Hepatocyte (in vitro differentiated cells): ENCODE measurements at regions not wholly inside any gene's neighbourhood (a gene's known extent, or its start where the extent isn't known, plus 50 kb on each side); places are given as distances from the start of the nearest gene placed in this dataset.

ENCODE experiments used
- DNase-seq: peaks from one replicate; pipeline ENCODE4 v3.0.0-alpha.2; 2016; ENCODE audit warnings: low spot score
- H2AFZ ChIP-seq: fragments of 200-600 bp; sonication (generic); 2 replicates; pipeline ENCODE4 v1.6.0; 2016; ENCODE audit warnings: antibody characterized with exemption, mild to moderate bottlenecking
- H3K27ac ChIP-seq: fragments of 200-600 bp; sonication (generic); 2 replicates; pipeline ENCODE4 v1.5.1; 2016; ENCODE audit warnings: mild to moderate bottlenecking
- H3K27me3 ChIP-seq: fragments of 200-600 bp; sonication (generic); 2 replicates; pipeline ENCODE4 v1.6.1; 2016
- H3K36me3 ChIP-seq: fragments of 200-600 bp; sonication (generic); replicated peaks from 2 replicates; pipeline ENCODE4 v1.5.1; 2016; ENCODE audit warnings: low read depth; ENCODE audit not compliant: insufficient read depth
- H3K4me1 ChIP-seq: fragments of 200-600 bp; sonication (generic); 2 replicates; pipeline ENCODE4 v1.5.1; 2016; ENCODE audit warnings: mild to moderate bottlenecking, moderate library complexity; ENCODE audit not compliant: insufficient read depth
- H3K4me2 ChIP-seq: fragments of 200-600 bp; sonication (generic); 2 replicates; pipeline ENCODE4 v1.6.0; 2016
- H3K4me3 ChIP-seq: fragments of 200-600 bp; sonication (generic); 2 replicates; pipeline ENCODE4 v1.5.1; 2016; ENCODE audit warnings: mild to moderate bottlenecking
- H3K79me2 ChIP-seq: fragments of 200-600 bp; sonication (generic); 2 replicates; pipeline ENCODE4 v1.6.0; 2017; ENCODE audit warnings: mild to moderate bottlenecking
- H3K9me2 ChIP-seq: fragments of 200-600 bp; sonication (generic); replicated peaks from 2 replicates; pipeline ENCODE4 v1.6.0; 2017; ENCODE audit warnings: mild to moderate bottlenecking; ENCODE audit not compliant: insufficient read depth
- H3K9me3 ChIP-seq: fragments of 200-600 bp; sonication (generic); 2 replicates; pipeline ENCODE4 v1.5.1; 2016; ENCODE audit warnings: low read depth, mild to moderate bottlenecking
- H4K20me1 ChIP-seq: fragments of 200-600 bp; sonication (generic); 2 replicates; pipeline ENCODE4 v1.6.0; 2016; ENCODE audit warnings: mild to moderate bottlenecking; ENCODE audit not compliant: insufficient read depth, poor library complexity, severe bottlenecking
- CTCF ChIP-seq: fragments of 200-600 bp; sonication (generic); IDR thresholded peaks from 2 replicates; pipeline ENCODE4 v1.5.1; 2016; ENCODE audit warnings: antibody characterized with exemption, mild to moderate bottlenecking; ENCODE audit not compliant: poor library complexity
- EZH2 ChIP-seq: fragments of 200-600 bp; sonication (generic); IDR thresholded peaks from 2 replicates; pipeline ENCODE4 v1.6.1; 2016; ENCODE audit warnings: antibody characterized with exemption, mild to moderate bottlenecking, borderline replicate concordance
- EZH2phosphoT487 ChIP-seq: fragments of 200-600 bp; sonication (generic); IDR thresholded peaks from one replicate; pipeline ENCODE4 v1.6.1; 2018; ENCODE audit warnings: antibody characterized with exemption, mild to moderate bottlenecking, low read depth, moderate library complexity; ENCODE audit not compliant: unreplicated experiment, severe bottlenecking
- WGBS: methylation state at CpG from one replicate; pipeline ENCODE4 v1.1.6; 2016; ENCODE audit warnings: low lambda C conversion rate; ENCODE audit errors: missing lambda C conversion rate; 5-methylcytosine and 5-hydroxymethylcytosine counted together

- TF ChIP-seq EZH2phosphoT487 (no peak), CTCF (no peak), EZH2 (no peak)
- H3K4me2 ChIP-seq, result no peak overlapping the region
- WGBS, result 88% methylated on average over 1 of the region's 1 CpG
- H3K4me3 ChIP-seq, result no peak overlapping the region
- H3K9me3 ChIP-seq, result no peaks in the 10 kb centered on the region
- no peaks in the 10 kb centered on the region for H3K27me3 ChIP-seq
- no peak overlapping the region for H2AFZ ChIP-seq
- no peaks in the 10 kb centered on the region for H4K20me1 ChIP-seq
- no peaks in the 10 kb centered on the region for H3K36me3 ChIP-seq
- no peak for DNase-seq
- H3K79me2 ChIP-seq, result no peaks in the 10 kb centered on the region
- no peaks in the 10 kb centered on the region for H3K9me2 ChIP-seq
- no peaks in the 10 kb centered on the region for H3K4me1 ChIP-seq
- H3K27ac ChIP-seq, result no peak overlapping the region
These were observed 380.5 kb upstream of the RASGEF1B start for GRCh38 chr4:81852031-81852715.

GRCh38 chr4:81850701-81851100 lies 379.0 kb upstream of the RASGEF1B start:
- Histone ChIP-seq H3K4me2 (no peak overlapping the region), H3K36me3 (no peaks in the 10 kb centered on the region), H3K4me3 (no peak overlapping the region), H3K9me2 (no peaks in the 10 kb centered on the region), H2AFZ (no peak overlapping the region), H3K27me3 (no peaks in the 10 kb centered on the region), H3K9me3 (no peaks in the 10 kb centered on the region), H3K79me2 (no peaks in the 10 kb centered on the region), H3K4me1 (peaks cover 6% of the 10 kb centered on the region), H4K20me1 (no peaks in the 10 kb centered on the region), H3K27ac (no peak overlapping the region)
- DNase-seq, result no peak
- WGBS, result 72% methylated on average over 1 of the region's 1 CpG
- TF ChIP-seq EZH2phosphoT487 (no peak), CTCF (no peak), EZH2 (no peak)

- H4K20me1 ChIP-seq, result no peaks in the 10 kb centered on the region
- H3K79me2 ChIP-seq, result no peaks in the 10 kb centered on the region
- no peak for TF ChIP-seq EZH2phosphoT487
- no peak for TF ChIP-seq EZH2
- TF ChIP-seq CTCF, result no peak
- 76% methylated on average over 3 of the region's 3 CpGs for WGBS
- H3K4me2 ChIP-seq, result no peak overlapping the region
- no peaks in the 10 kb centered on the region for H3K9me3 ChIP-seq
- no peaks in the 10 kb centered on the region for H3K27me3 ChIP-seq
- H3K4me3 ChIP-seq, result no peak overlapping the region
- H3K36me3 ChIP-seq, result no peaks in the 10 kb centered on the region
- no peak overlapping the region for H2AFZ ChIP-seq
- no peaks in the 10 kb centered on the region for H3K9me2 ChIP-seq
- DNase-seq, result no peak
- peaks cover 11% of the 10 kb centered on the region for H3K4me1 ChIP-seq
- H3K27ac ChIP-seq, result peak overlapping the region; percentile 64
These were observed 374.1 kb upstream of the RASGEF1B start for GRCh38 chr4:81845761-81846160.
